ENCODE measurements at regions not wholly inside any gene's neighbourhood (a gene's known extent, or its start where the extent isn't known, plus 50 kb on each side); places are given as distances from the start of the nearest gene placed in this dataset.

GRCh38 chr16:86244936-86245335, 265.4 kb upstream of the FOXF1 start:
- TF ChIP-seq POLR2A (IDR thresholded peaks at IDR 0.05) (no peak), POLR2AphosphoS5 (IDR thresholded peaks at IDR 0.05) (no peak)
